ENCODE measurements at regions not wholly inside any gene's neighbourhood (a gene's known extent, or its start where the extent isn't known, plus 50 kb on each side); places are given as distances from the start of the nearest gene placed in this dataset.

- H2AK9ac ChIP-seq (replicated peaks; ENCODE audit: low read depth, low read length, poor library complexity) = no peak overlapping the region
- dilution Hi-C loops (cut with HindIII; ENCODE audit: low sequenced_read_pairs, unreplicated experiment) (no loop called here), in situ Hi-C loops (cut with MboI; ENCODE audit: low sequenced_read_pairs) (no loop called here), intact Hi-C loops (cut with micrococcal nuclease) (no loop called here)
- CTCF ChIA-PET = no interaction called here
- H2BK20ac ChIP-seq (ENCODE audit: low read depth, low read length) = no peak overlapping the region
- no CpG with 5 or more reads among the region's 1 CpG for WGBS, 2 experiments (ENCODE audit: extremely low coverage in 2 of 2, insufficient read length in 1 of 2)
- H3K9me1 ChIP-seq (ENCODE audit: insufficient read depth, low read length) = no peaks in the 10 kb centered on the region
- H4K8ac ChIP-seq (ENCODE audit: low read depth in 2 of 2, low read length in 2 of 2) = no peak overlapping the region
- no peak overlapping the region for H2AFZ ChIP-seq (replicated peaks; ENCODE audit: low read length, poor library complexity)
- no peak overlapping the region for H4K5ac ChIP-seq (ENCODE audit: low read depth, low read length)
- no peak overlapping the region for H3K4ac ChIP-seq (ENCODE audit: low read depth, low read length)
- POLR2A ChIA-PET (ENCODE audit: unreplicated experiment) = no interaction called here
- no peak overlapping the region for H2AK5ac ChIP-seq (ENCODE audit: low read depth, low read length)
- no peak overlapping the region for H2BK15ac ChIP-seq (ENCODE audit: low read depth, low read length)
- H3K27me3 ChIP-seq (ENCODE audit: control insufficient read depth, insufficient read depth, low read length) = no peaks in the 10 kb centered on the region
- BruUV-seq (replicated peaks) = no TSS peak
- no peaks in the 10 kb centered on the region for H3K79me1 ChIP-seq (ENCODE audit: low read depth in 1 of 2, low read length in 2 of 2)
- H3K4me2 ChIP-seq (ENCODE audit: low read depth, low read length) = no peak overlapping the region
- H3K9ac ChIP-seq (ENCODE audit: low read depth, low read length) = no peak overlapping the region
- no peak overlapping the region for H3K27ac ChIP-seq (ENCODE audit: insufficient read depth, low read length)
- H4K20me1 ChIP-seq (ENCODE audit: insufficient read depth, low read length) = no peaks in the 10 kb centered on the region
- H3K18ac ChIP-seq (ENCODE audit: low read depth, low read length) = no peak overlapping the region
- H2BK5ac ChIP-seq (ENCODE audit: low read depth, low read length, poor library complexity, severe bottlenecking) = no peak overlapping the region
- H3K36me3 ChIP-seq (ENCODE audit: control insufficient read depth, insufficient read depth, low read length) = no peaks in the 10 kb centered on the region
- DNase-seq (no peak), ATAC-seq (ENCODE audit: low read depth) (no peak)
- H3K4me3 ChIP-seq (ENCODE audit: insufficient read depth, low read depth, low read length) = no peak overlapping the region
- no peak overlapping the region for H2BK120ac ChIP-seq (ENCODE audit: low read depth, low read length)
- H3K23ac ChIP-seq (ENCODE audit: low read depth, low read length) = no peak overlapping the region
- H3K56ac ChIP-seq (ENCODE audit: extremely low read depth, insufficient read depth, low read length) = no peak overlapping the region
- TF ChIP-seq RFX5 (IDR thresholded peaks at IDR 0.05; ENCODE audit: low read depth, low read length) = no peak
- TF ChIP-seq CEBPB (IDR thresholded peaks at IDR 0.05; ENCODE audit: low read depth, low read length) = no peak
- no peak for TF ChIP-seq CTCF (conservative IDR thresholded peaks at IDR 0.05; ENCODE audit: low read depth, low read length)
- TF ChIP-seq FOS (IDR thresholded peaks at IDR 0.05; ENCODE audit: low read depth, low read length) = no peak
- no peak overlapping the region for H4K91ac ChIP-seq (ENCODE audit: insufficient read depth, low read depth, low read length)
- H3K4me1 ChIP-seq (ENCODE audit: control insufficient read depth, insufficient read depth, low read length) = no peaks in the 10 kb centered on the region
- no peak overlapping the region for H3K14ac ChIP-seq (replicated peaks; ENCODE audit: low read depth, low read length)
- H3K9me3 ChIP-seq (ENCODE audit: control insufficient read depth, insufficient read depth, low read length) = peaks cover 18% of the 10 kb centered on the region
These were observed 158.5 kb upstream of the AUTS2 start for GRCh38 chr7:69439636-69440325.

Measured in IMR-90 (cell line).